Left lung (tissue), 4 donors: ENCODE measurements at regions not wholly inside any gene's neighbourhood (a gene's known extent, or its start where the extent isn't known, plus 50 kb on each side); places are given as distances from the start of the nearest gene placed in this dataset.

Source experiments
- ATAC-seq: fragments of 200-7000 bp; cut with Tn5 transposase; one replicate; pipeline ENCODE4 v1.9.1; 2020; ENCODE audit warnings: moderate library complexity
- DNase-seq, 4 donors: peaks; one replicate each; pipeline ENCODE4 v3.0.0-alpha.2; 2013 to 2020
- H3K27ac ChIP-seq, 2 donors: fragments of 200-600 bp; sonication (generic) in 1 of 2; one replicate each; pipeline versions ENCODE4 v1.5.0 to v1.8.0; 2020 to 2021
- H3K27me3 ChIP-seq, 2 donors: fragments of 200-600 bp; sonication (generic) in 1 of 2; one replicate each; pipeline versions ENCODE4 v1.5.0 to v1.8.0; 2020 to 2021
- H3K36me3 ChIP-seq, 2 donors: fragments of 200-600 bp; sonication (generic) in 1 of 2; one replicate each; pipeline versions ENCODE4 v1.5.0 to v1.8.0; 2020 to 2021
- H3K4me1 ChIP-seq, 2 donors: fragments of 200-600 bp; one replicate each; pipeline ENCODE4 v1.8.0; 2021
- H3K4me3 ChIP-seq, 2 donors: fragments of 200-600 bp; sonication (generic) in 1 of 2; one replicate each; pipeline versions ENCODE4 v1.5.0 to v1.8.0; 2020 to 2021; ENCODE audit warnings: mild to moderate bottlenecking in 1 of 2
- H3K9me3 ChIP-seq, 2 donors: fragments of 200-600 bp; sonication (generic) in 1 of 2; one replicate each; pipeline versions ENCODE4 v1.5.0 to v1.8.0; 2020 to 2021
- CTCF ChIP-seq, 2 donors: fragments of 200-600 bp; sonication (generic) in 1 of 2; IDR thresholded peaks; one replicate each; pipeline versions ENCODE4 v1.5.0 to v1.8.0; 2021; ENCODE audit warnings: antibody characterized with exemption in 2 of 2
- intact Hi-C, 2 donors: fragments of 100-400 bp; cut with DNase I; formaldehyde crosslinking; loops; one replicate each; pipeline versions ENCODE4 v1.11.2 to v1.14.2; 2022
- donor health status: DM: no; HTN: yes; CAD: no.
- donor health status: DM: no; HTN: no; CAD: no.

DNA sequence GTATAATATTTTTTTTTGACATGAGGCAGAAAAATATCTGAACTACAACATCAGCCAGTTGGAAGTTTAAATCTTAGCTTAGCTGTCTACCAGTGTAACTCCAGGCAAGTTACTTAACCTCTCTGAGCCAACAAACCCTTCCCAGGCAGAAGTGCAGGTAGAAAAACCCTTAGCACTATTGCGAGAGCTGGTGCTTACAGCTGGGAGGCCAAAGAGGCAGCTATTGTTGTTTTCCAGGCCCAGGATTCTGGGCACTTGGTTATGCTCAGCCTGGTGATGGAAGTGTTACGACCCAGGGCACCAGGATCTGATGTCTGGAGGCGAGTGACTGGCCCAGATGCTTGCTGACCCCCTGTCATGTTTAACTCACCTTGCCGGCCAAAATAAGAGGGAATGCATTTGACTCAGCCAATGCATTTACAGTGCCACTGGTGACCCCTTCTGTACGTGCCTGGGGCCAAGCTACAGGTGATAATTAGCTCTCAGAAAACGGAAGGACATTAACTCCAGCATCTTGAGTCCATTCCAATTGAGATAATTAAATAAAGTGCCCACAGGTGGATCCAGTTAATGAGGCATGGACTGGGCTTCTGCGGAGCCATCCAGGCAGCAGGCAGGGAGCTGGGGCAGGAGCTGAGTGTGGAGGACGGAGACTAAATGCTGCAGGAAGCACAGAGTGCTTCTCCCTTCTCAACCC, 126.5 kb upstream of the HABP2 start:
- intact Hi-C loops = no loop called here
- H3K36me3 ChIP-seq = no peaks in the 10 kb centered on the region
- no peaks in the 10 kb centered on the region for H3K27me3 ChIP-seq
- no peak overlapping the region for H3K27ac ChIP-seq
- no peak for TF ChIP-seq CTCF (IDR thresholded peaks at IDR 0.05)
- no peak for DNase-seq
- peak; percentile 22 for ATAC-seq
- peaks cover 0 to 8% of the 10 kb centered on the region in 2 donors for H3K4me1 ChIP-seq
- H3K9me3 ChIP-seq = peaks cover 0 to 2% of the 10 kb centered on the region in 2 donors
- H3K4me3 ChIP-seq = no peak overlapping the region

DNA sequence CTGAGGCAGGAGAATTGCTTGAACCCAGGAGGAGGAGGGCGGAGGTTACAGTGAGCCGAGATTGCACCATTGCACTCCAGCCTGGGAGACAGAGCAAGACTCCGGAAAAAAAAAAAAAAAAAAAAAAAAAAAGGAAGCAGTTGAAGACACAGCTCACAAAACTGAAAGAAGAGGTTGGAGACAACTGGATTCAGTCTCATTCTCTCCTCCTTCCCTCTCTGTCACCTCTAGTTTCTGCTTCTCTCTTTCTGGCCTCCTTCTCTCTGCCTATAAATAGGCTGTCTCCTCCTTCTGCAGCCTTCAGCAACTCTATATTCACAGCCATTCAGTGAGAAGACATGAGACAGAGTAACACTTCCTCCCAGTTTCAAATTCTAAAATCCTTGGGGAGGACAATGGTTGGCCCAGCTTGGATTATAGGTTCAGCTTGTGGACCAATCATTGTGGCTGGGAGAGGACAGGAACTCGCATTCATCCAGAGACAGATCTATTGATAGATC, 125.6 kb upstream of the HABP2 start:
- intact Hi-C loops = no loop called here
- H3K4me1 ChIP-seq = peaks cover 0 to 8% of the 10 kb centered on the region in 2 donors
- TF ChIP-seq CTCF (IDR thresholded peaks at IDR 0.05) = no peak

DNA sequence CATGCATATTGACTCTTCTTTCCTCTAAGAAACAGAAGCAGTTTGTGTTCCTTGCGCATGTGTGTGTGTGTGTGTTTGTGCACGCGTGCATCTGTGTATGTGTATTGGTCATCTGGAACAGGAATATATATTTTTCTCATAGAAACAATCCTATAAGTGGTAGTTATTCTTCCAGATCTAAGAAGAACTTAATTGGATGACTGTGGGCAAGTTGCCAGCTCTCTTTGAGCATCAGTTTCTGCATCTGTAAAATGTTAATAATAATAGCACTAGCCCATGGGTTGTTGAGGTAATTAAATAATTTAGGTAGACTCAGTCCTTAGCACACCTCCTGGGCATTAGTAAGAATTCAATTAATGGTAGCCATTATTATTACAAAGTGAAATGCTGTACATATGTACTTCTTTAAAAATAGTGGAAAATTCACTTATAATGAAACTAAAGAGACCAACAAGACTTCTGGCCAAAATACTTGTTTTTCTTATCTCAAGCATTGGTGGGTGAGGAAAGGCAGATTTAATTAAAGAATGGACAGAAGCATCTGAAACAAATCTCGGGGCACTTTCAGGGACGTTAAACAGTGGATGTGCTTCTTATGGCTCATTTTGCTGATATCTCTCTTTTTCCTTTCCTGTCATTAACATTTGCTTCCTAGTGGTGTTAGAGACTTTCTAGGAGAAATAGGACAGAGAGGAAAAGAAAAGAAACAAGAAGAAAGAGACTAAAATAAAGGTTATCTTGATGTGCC, 124.9 kb upstream of the HABP2 start:
- H3K4me1 ChIP-seq = peaks cover 0 to 8% of the 10 kb centered on the region in 2 donors
- H3K36me3 ChIP-seq = no peaks in the 10 kb centered on the region
- no peak for TF ChIP-seq CTCF (IDR thresholded peaks at IDR 0.05)
- intact Hi-C loops = no loop called here
- no peaks in the 10 kb centered on the region for H3K27me3 ChIP-seq
- no peak overlapping the region for H3K27ac ChIP-seq
- peak in 2 of 4 donors; percentile 47 to 60 for DNase-seq
- no peak overlapping the region for H3K4me3 ChIP-seq
- no peak for ATAC-seq
- peaks cover 0 to 2% of the 10 kb centered on the region in 2 donors for H3K9me3 ChIP-seq

More for the DNA sequence above, 125.6 kb upstream of the HABP2 start:
- Histone ChIP-seq H3K9me3 (peaks cover 0 to 2% of the 10 kb centered on the region in 2 donors), H3K27ac (no peak overlapping the region), H3K27me3 (no peaks in the 10 kb centered on the region), H3K36me3 (no peaks in the 10 kb centered on the region), H3K4me3 (no peak overlapping the region)
- DNase-seq = no peak
- ATAC-seq = no peak

DNA sequence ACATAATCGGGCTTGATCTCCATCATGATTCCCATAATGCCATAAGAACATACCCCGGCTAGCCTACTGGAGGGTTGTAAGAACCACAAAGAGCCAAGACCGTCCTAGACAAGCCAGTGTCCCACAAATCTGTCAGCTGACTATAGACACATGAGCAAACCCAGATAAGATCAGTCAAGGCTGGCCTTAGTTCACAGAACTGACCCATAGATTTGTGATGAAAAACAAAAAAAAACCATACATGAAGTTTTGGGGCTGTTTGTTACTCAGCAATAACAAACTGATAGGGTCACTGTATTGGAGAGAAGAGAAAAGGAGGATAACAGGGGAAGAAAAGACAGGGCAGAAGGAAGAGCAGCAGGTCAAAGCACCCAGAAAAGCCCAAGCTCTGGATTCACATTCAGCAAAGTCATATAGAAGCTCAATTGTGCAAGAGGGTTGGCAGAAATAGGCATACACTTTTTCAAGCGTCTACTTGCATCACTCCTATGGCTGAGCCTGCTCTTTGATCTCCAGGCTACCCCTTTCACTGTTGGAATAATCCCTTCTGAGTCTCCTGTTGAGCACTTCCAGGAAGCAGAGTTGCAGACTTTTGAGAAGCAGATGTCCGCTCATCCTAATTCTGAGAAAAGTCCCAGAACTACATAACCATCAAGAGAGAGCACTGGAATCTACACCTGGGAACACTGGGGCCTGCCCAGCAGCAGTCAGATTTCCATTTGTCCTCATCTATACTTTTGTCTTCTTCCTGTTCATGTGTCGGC, 122.0 kb upstream of the HABP2 start:
- no peaks in the 10 kb centered on the region for H3K4me1 ChIP-seq
- ATAC-seq = no peak
- no peak for TF ChIP-seq CTCF (IDR thresholded peaks at IDR 0.05)
- peaks cover 0 to 2% of the 10 kb centered on the region in 2 donors for H3K9me3 ChIP-seq
- H3K27ac ChIP-seq = no peak overlapping the region
- no peak overlapping the region for H3K4me3 ChIP-seq
- no peak for DNase-seq
- intact Hi-C loops = no loop called here
- no peaks in the 10 kb centered on the region for H3K36me3 ChIP-seq
- no peaks in the 10 kb centered on the region for H3K27me3 ChIP-seq
